ENCODE measurements at regions not wholly inside any gene's neighbourhood (a gene's known extent, or its start where the extent isn't known, plus 50 kb on each side); places are given as distances from the start of the nearest gene placed in this dataset.

DNA sequence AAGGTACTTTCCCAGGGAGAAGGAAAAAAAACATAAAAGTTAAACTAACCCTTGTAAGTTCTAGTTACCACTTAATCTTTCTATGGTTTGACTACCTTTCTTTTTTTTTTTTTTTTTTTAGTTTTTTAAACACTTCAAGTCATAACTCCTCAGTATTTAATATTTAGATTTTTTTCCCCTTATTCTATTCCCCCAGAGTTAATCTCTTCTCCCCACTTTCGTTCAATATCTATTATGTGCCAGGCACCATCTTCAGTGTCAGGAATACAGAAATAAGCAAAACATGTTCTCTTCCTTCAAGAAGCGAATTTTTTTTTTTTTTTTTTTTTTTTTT, 62.0 kb upstream of the LOC128125822 start:
- TF ChIP-seq ESRRG (CRISPR knock-in tag; IDR thresholded peaks at IDR 0.05), result no peak
- no peak for TF ChIP-seq BACH2 (CRISPR knock-in tag; IDR thresholded peaks at IDR 0.05; ENCODE audit: borderline replicate concordance)
- TF ChIP-seq, protein P1, sequence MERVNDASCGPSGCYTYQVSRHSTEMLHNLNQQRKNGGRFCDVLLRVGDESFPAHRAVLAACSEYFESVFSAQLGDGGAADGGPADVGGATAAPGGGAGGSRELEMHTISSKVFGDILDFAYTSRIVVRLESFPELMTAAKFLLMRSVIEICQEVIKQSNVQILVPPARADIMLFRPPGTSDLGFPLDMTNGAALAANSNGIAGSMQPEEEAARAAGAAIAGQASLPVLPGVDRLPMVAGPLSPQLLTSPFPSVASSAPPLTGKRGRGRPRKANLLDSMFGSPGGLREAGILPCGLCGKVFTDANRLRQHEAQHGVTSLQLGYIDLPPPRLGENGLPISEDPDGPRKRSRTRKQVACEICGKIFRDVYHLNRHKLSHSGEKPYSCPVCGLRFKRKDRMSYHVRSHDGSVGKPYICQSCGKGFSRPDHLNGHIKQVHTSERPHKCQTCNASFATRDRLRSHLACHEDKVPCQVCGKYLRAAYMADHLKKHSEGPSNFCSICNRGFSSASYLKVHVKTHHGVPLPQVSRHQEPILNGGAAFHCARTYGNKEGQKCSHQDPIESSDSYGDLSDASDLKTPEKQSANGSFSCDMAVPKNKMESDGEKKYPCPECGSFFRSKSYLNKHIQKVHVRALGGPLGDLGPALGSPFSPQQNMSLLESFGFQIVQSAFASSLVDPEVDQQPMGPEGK (CRISPR knock-in tag; IDR thresholded peaks at IDR 0.05; ENCODE audit: borderline replicate concordance), result no peak
- TF ChIP-seq OSR1 (CRISPR knock-in tag; IDR thresholded peaks at IDR 0.05), result no peak
- no peak for TF ChIP-seq ZC3H10 (CRISPR knock-in tag; IDR thresholded peaks at IDR 0.05)
- TF ChIP-seq ARNTL (CRISPR knock-in tag; IDR thresholded peaks at IDR 0.05; ENCODE audit: borderline replicate concordance, low read depth), result no peak
- no peak for TF ChIP-seq ZFP3 (CRISPR knock-in tag; IDR thresholded peaks at IDR 0.05)
- TF ChIP-seq, protein P2, sequence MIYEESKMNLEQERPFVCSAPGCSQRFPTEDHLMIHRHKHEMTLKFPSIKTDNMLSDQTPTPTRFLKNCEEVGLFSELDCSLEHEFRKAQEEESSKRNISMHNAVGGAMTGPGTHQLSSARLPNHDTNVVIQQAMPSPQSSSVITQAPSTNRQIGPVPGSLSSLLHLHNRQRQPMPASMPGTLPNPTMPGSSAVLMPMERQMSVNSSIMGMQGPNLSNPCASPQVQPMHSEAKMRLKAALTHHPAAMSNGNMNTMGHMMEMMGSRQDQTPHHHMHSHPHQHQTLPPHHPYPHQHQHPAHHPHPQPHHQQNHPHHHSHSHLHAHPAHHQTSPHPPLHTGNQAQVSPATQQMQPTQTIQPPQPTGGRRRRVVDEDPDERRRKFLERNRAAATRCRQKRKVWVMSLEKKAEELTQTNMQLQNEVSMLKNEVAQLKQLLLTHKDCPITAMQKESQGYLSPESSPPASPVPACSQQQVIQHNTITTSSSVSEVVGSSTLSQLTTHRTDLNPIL (CRISPR knock-in tag; IDR thresholded peaks at IDR 0.05; ENCODE audit: low read depth), result no peak
- no peak for TF ChIP-seq SNAI2 (CRISPR knock-in tag; IDR thresholded peaks at IDR 0.05)
- no peak for TF ChIP-seq GLIS3 (CRISPR knock-in tag; IDR thresholded peaks at IDR 0.05)
- no peak for TF ChIP-seq RARB (CRISPR knock-in tag; IDR thresholded peaks at IDR 0.05)
- TF ChIP-seq TCF4 (CRISPR knock-in tag; IDR thresholded peaks at IDR 0.05; ENCODE audit: borderline replicate concordance), result no peak
